ENCODE measurements at regions not wholly inside any gene's neighbourhood (a gene's known extent, or its start where the extent isn't known, plus 50 kb on each side); places are given as distances from the start of the nearest gene placed in this dataset.

- no peak for TF ChIP-seq CTCF (conservative IDR thresholded peaks at IDR 0.05; ENCODE audit: low read length)
- TF ChIP-seq EZH2phosphoT487 (IDR thresholded peaks at IDR 0.05; ENCODE audit: borderline replicate concordance) = no peak
Measured at GRCh38 chr10:36464291-36464690, 661.1 kb upstream of the ANKRD30A start.

Measured in Loucy (cell line).